ENCODE measurements at regions not wholly inside any gene's neighbourhood (a gene's known extent, or its start where the extent isn't known, plus 50 kb on each side); places are given as distances from the start of the nearest gene placed in this dataset.

DNA sequence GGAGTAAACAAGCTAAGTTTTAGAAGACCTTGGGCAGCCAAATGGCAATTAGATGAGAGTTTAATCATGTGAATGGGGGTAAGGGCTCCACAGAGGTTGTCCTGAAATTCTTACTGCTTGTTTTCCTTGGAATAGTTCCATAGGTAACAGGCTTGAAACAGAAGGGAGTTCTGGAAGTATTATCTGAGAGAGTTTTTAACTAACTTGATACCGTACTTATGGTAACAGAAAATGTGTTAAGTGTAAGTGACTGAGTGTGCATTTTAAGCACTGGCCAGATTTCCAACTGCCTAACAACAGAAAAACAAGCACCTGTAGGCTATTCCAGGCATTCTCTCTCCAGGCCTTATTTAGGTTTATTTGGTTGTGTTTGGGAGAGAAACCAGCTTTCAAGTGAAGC, 414.6 kb upstream of the PDE3A start:
- DNase-seq (ENCODE audit: low read depth in 3 of 3) = no peak

DNA sequence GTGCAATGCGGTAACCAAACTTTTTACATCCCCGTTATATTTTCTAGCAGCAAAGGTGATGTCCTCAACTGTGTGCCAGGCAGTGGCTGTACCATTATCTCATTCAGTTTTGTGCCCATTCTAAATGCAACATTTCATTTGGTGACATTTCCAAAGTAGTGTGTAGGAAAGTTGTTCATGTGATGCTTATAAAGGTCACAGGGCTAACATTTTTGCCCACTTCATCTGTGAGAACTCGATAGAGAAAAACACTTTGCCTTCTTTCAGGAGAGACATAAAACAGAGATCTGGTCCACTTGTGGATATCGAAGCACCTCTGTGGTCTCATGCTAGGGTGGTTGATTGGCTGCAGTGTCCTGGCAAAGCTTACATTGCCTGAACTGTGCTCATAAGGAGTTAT, 414.2 kb upstream of the PDE3A start:
- no peak for DNase-seq (ENCODE audit: low read depth in 3 of 3)

DNA sequence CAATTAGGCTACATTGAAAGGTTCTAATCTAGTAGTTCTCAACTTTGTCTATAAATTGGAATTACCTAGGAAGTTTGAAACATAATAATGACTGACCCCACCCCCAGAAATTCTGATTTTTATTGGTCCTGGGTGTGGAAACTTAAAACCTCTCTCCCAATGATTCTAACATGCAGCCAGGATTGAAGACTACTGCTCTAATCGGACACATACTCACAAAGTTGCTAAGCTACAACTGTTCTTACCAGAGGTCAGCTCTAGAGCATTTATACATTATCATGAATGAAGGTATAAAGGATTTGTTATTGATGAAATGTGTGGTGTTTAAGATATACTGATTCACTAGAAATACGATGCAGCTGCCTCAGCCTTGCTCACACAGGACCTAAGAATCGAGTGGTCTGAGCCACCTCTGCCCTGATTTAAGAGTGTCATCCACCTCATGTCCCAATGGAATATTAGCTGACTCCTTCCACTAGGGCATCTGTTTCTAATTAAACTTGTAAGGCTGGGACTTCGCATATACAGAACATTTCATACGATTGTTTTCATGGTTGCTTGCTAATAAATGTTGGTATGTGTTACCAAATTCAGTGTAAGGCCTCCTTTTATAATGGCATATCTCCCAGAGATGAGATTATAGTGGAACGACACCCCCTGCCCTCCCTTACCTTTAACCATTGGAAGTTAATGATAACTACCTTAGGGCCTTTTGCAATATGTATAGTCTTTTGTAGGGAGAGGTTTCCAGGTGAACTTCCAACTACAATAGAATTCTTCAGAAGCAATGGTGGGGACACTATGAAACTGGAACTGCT, 410.8 kb upstream of the PDE3A start:
- no peak for DNase-seq (ENCODE audit: low read depth in 3 of 3)

DNA sequence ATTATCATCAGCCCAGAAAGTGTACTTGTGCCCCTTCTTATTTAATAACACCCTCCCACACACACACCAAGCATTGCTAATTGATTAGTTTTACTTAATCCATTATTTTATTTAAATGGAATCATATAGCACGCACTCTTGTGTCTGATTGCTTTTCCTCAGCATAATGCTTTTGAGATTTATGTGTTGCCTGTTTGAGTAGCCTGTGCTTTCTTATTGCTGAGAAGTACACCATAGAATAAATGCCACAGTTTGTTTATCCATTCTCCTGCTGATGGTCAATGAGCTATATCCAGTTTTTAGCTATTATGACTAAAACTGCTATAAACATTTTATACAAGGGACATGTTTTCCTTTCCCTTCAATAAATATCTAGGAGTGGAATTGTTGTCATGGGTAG, 409.9 kb upstream of the PDE3A start:
- no peak for DNase-seq (ENCODE audit: low read depth in 3 of 3)

DNA sequence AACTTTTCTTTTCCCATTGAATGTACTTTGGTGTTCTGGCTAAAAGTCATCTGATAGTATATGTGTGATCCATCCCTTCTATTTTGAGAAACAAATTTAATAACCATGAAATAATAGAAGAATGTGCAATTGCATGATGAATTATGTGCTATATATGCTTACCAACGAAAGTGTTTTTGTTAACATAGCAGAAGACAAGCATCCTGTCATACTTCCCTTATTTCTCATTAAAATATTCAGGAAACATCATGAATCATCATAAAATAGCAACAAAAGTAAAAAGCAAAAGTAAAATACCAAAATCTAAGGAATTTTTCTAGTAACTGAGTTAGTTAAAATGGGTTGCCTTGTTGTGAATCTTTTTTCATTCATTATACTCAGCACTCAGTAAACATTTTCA, 409.0 kb upstream of the PDE3A start:
- DNase-seq (ENCODE audit: low read depth in 3 of 3) = no peak

DNA sequence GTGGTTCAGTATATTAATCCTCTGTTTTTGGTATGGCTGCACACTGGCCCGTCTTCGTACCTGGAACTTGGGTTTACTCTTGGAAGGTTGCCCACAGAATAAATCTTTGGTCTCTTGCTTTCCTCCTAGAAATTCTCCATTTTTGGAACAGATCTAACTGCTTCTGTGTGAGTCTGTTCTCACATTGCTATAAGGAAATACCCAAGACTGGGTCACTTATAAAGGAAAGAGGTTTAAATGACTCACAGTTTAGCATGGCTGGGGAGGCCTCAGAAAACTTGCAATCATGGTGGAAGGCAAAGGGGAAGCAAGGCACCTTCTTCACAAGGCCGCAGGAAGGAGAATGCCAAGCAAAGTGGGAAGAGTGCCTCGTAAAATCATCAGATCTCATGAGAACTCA, 407.8 kb upstream of the PDE3A start:
- no peak for DNase-seq (ENCODE audit: low read depth in 3 of 3)

DNA sequence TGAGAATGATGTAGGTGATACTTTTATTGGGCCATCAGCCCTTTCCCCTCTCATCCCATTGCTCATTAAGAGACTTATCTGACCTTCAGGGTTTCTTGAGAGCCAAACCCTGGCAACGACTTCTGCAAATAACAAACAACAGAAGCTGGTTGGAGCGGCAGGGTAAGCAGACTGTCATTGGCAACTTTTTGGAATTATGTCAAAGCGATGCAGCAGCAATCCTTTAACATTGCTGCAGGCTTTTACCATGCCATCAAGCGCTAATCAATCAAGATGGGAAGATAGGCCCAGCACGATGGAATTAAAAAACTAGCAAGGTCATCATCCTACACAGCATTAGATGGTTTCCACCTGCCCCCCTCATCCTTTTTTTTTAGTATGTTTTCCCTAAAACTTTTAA, 406.1 kb upstream of the PDE3A start:
- no peak for DNase-seq (ENCODE audit: low read depth in 3 of 3)

DNA sequence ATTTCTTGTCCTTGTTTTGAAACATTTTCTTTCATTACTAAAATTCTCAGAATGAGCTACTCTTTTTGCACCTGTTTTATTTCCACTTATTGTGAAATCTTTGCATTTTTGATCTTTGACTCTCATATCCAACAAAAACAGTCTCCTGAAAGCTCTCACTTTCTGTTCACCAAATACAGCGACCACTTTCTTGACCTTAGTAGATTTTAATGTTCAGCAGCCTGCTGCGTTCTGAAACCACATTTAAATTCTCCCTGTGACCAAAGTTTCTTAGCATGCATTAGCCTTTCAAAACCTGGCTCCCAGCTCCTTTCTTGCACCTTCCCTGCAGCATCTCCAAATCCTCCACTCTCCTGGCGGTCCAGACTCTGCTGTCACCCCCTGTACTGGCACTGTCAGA, 404.4 kb upstream of the PDE3A start:
- DNase-seq (ENCODE audit: low read depth in 3 of 3) = no peak

DNA sequence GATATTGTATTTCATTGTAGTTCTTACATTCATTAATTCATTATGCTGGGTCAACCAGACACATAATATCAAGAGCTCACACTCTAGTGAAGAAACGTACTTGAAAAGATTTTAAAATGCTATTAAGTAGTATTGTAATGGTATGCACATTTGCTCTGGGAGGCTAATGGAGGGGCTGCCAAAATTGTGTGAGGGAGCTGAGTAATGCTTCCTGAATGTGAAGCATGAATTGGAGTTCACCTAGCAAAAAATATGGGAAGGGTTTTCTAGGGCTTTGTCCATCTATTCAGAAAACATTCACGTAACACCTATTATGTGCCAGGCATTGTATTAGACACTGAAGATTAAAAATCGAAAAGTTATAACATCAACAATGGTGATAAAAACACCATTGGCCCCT, 403.8 kb upstream of the PDE3A start:
- no peak for DNase-seq (ENCODE audit: low read depth in 3 of 3)

DNA sequence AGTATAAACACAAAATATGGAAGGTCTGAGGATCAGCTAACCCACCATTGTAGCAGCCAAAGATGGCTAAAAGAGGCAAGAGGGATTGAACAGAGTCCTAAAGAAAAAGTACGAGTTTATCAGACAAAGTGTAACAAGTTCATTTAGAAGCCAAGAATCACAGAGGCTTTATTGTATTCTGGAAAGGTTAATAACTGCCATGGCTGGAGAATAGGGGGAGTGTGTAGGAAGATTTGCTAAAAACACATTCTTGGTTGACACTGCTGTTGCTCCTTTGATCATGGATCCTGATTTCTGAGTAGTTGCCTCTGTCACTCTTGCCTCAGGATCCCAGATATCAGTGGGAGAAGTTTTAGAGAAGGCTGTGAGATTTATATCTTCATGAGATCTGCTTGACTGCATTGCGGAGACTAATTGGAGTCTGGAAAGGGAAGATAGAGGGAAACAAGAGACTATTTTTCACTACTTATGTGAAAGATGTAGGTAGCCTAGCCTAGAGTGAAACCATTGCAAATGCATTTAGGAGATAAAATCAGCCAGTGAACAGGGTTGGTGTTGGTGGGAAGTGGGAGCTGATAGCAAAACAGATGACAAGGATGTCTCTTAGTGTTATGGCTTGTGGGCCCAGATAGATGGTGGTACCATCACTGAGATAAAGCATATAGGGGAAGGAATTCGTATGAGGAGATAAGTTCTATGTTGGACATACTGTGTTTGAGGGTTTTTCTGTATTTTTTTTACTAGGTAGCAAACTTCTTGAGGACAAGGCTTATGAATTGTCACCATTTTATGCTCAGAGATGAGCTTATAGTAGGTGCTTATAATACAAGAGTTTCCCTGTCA, 402.9 kb upstream of the PDE3A start:
- no peak for DNase-seq (ENCODE audit: low read depth in 3 of 3)

DNA sequence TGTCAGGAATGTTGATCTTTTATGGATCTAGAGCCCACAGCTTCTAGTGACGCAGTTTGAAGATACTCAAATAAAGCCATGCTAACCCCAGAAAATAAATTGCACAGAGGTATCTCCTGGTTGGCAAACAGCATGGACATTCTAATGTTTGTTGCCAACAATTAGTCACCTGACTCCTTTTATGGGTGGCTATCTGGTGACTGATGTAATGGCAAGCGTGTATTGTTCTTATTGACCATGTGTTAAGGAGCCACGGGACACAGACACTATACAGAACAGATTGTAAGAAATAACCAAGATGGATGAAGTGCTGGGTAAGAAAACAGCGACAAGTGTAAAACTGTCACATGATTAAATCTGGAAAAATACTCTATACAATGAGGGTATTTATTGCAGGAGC, 401.3 kb upstream of the PDE3A start:
- DNase-seq (ENCODE audit: low read depth in 3 of 3) = no peak

DNA sequence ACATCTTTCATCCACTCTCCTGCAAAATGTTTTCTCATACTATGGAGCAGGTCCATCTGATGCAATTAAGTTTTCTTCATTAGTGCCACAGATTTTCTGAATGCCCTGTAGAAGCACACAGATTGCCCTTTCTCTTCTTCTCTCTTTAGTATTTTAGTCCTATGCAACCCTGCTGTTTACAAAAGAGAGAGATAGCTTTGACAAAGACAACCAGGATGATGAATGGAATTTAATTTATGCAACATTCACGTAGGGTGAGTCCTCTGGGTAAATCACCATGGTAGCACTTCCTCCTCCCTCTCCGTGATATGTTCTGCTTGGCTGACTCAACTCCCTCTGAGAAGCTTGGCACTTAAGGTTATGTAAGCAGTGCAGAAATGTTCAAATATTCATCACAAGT, 400.9 kb upstream of the PDE3A start:
- no peak for DNase-seq (ENCODE audit: low read depth in 3 of 3)

DNA sequence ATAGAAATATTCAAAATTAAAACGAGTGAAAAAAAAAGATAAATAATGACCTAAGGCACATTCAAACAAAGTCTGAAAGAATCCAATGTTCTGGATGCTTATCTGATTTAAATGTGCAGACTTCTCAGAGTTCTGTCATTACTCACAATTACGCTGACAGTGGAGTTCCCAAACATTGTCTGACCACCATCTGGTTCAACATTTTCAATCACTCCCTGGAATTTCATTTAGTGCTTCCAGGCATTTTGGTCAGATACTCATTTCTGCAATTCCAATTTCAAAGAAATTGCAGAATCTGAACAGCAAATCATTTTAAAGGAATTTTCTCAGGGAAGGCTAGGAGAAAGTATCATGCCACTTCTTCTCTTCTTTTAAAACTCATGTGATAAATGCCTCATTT, 398.2 kb upstream of the PDE3A start:
- DNase-seq (ENCODE audit: low read depth in 3 of 3) = no peak

DNA sequence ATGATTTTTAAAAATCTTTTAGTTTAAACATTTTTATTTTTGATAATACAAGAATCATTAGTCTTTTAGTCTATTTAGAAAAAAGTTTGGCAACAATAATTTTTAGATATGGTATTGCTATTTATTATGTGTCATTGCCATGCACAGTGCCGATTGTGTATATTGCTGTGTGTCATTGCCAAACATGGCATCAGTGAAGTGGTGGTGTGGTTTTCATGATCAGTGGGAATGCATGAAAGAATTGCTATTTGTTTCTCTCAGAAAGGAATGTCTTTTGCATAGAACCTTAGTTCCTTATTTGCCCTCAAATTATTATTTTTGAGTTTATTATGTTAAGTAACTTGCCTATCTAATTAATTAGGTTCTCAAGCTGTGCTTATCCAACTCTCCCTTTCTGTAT, 397.5 kb upstream of the PDE3A start:
- no peak for DNase-seq (ENCODE audit: low read depth in 3 of 3)

DNA sequence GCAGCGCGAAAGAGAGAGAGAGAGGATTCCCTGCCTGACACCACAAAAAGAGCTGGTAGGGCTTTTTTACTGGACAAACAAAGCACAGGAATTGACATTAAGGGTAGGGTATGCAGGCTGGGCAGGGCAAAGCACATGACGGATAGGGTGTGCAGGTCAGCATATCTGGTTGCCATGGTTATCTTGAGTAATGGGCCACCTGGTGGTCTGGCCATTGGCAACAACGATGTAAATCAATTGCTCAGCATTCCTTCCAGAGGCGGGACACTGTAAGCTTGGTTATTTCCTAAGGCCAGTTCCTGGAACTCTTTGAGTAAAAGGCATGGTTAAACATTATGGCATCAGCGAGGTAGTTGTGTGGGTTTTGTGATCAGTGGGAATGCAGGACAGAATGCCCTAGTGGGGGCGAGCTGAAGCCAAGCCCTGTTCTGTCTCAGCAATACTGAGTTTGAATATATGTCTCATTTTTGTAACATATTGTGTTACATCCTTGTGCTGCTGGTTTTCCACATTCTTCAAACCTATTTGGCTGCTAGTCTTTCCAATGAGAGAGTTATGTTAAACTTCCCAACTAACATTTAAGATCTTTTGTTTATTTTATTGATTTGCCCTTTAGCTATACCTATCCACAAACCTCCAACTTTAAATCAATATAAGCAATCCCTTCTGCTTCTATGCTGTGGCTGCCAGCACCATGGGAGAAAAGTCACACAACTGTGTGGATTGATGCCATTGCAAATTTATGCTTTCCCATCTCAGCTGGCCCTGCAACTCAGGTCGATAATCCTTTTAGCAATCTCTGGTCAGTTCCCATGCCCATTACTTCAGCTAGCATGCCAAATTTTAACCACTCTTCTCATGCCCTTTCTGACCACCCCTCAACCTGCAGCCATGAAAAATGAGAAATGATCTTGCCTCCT, 396.7 kb upstream of the PDE3A start:
- DNase-seq (ENCODE audit: low read depth in 3 of 3) = no peak

DNA sequence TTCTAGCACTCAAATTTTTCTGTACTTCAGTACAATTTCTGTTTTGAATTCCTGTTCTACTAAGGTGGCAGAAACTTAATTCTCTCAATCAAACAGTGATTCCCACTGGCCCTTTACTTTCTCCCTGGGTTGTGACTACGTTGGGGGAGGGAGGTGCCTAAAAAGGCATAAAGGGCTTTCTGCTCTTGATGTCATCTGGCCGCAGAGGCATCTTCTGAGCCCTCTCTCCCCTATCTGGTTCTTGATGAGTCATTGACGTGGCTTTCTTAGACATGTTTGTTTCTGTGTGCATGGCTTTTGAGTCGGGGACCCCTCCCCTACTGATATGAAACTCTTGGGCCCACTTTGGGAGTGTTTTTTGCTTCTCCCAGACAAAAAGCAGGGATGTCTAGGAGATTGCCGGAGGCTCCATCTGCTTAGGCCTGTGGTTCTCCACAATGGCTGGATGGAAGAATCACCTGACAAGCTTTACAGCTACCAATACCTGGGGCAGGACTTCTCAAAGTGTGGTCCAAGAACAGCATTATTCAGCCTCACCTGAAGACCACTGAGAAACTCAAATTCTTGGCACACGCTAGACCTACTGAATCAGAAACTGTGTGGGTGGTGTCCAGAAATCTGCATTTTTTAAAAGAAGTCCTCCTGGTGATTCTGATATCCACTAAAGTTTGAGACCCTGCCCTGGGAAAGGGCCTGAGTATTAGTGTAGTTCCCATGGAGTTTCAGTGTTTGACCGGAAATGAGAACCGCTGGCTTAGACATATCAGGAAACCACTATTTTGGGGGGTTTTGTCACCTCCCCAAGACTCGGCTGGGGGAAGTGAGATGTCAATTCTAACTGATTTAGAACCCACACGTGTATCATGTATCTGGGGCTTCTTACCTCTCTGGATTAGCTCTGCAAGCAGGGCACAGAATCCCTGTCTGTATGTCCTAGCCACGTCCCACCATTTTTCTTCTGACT, 395.7 kb upstream of the PDE3A start:
- DNase-seq (ENCODE audit: low read depth in 3 of 3) = peak in 1 of 3 donors; percentile 1

DNA sequence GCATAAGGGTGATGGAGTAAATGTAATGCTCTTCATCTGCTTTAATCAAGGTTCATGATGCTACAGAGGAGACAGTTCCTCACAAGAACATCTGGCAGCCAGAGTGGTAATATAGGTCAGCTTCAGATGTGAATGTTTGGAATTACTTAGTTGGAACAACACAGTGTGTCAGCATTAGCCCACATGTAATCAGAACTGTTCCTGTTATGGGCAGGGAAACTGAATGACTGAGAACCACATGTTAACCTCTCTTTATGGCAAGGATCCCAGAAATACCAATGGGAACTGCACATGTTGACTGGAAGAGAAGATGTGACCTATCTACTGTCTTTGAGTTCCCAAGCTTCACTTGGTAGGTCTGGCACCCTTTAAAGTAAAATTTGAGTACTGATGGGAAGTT, 390.1 kb upstream of the PDE3A start:
- no peak for DNase-seq (ENCODE audit: low read depth in 3 of 3)

DNA sequence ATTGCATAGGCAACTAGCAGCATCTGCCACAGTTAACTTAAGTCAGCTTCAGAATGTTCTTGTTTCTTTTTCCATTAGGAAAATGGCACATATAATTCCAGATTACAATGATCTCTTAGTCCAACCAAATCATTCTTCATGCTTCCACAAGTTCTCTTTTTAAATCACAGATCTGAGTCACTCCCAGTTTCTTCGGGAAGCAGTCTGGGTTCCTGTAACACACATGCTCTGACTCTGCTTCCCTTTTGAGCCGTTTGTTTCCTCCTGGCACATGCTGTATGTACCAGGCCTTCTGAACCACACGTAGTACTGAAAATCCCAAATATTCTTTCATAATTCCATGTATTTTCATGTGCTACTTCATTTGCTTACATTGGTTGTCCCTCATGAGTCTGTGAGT, 388.8 kb upstream of the PDE3A start:
- no peak for DNase-seq (ENCODE audit: low read depth in 3 of 3)

DNA sequence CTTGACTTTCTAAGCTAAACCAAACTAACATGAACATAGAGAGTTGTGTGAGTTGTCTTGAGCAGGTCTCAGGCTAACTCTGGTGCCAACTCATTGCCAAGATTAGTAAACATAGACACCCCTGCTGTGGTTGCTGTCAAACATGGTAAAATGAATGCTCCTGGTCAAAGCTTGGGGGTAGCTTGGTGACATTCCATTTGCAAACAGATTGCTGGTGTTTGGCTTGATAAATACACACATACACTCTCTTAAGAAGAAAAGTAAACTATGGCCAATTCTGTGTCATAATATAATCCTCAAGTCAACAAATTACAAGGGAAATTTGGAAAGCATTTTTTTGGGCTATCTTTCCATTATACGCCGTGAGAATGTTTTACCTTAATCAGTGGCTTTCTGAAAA, 386.4 kb upstream of the PDE3A start:
- no peak for DNase-seq (ENCODE audit: low read depth in 3 of 3)

DNA sequence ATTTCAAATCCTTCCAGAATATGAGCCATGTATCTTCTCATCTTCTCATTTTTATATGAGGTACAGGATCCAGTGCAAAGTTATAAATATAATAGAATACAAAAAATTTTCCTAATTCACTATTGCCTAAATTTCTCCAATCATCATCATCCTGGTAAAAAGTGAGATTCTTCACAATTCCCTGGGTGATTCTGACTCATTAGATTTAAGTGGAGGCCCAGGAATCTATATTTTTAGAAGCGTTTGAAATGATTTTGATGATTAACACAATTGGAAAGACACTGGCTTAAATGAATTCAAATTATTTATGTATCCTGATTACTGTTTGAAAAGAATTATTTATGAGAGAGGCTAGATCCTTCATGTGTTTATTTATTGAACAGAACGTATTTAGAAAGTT, 380.3 kb upstream of the PDE3A start:
- DNase-seq (ENCODE audit: low read depth in 3 of 3) = no peak

DNA sequence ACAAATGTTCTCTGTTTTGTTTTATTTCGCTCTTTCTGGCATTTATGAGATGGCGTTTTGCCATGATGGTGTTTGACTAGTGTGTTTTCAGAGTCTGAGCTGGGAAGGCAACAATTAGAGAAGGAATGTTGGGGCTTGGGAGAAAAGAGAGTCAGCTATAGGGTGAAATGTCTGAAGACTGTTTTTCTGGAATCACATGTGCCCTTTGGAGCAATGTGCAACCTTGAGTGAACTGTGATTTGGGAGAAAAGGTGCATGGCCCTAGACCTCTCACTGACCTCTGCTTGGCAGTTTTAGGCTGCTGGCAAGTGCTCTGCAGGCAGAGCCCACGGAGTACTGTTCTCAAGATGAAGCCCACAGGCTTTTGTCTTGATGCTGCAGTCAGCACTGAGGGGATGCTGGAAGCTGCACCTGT, 379.9 kb upstream of the PDE3A start:
- DNase-seq (ENCODE audit: low read depth in 3 of 3) = no peak

Measured in stimulated activated CD4-positive, alpha-beta T cell treated with anti-CD3 and anti-CD28 coated beads, TNF-alpha, amount 100 ng/mL, for 48 hours (primary cell).